SK-N-SH treated with all-trans-retinoic acid at 6 μM for 48 hours (cell line): ENCODE measurements at regions not wholly inside any gene's neighbourhood (a gene's known extent, or its start where the extent isn't known, plus 50 kb on each side); places are given as distances from the start of the nearest gene placed in this dataset.

Experiments
- ATAC-seq: fragments of 200-7000 bp; cut with Tn5 transposase; 3 replicates; pipeline ENCODE4 v1.9.1; 2020; ENCODE audit warnings: mild to moderate bottlenecking, moderate library complexity
- ARNTL ChIP-seq: fragments of 450-650 bp; formaldehyde crosslinking; IDR thresholded peaks from 2 replicates; pipeline ENCODE4 v1.5.0; 2020; ENCODE audit warnings: low read depth, mild to moderate bottlenecking, moderate library complexity, borderline replicate concordance
- BACH2 ChIP-seq: fragments of 250-450 bp; sonication (Bioruptor Pico); IDR thresholded peaks from 2 replicates; pipeline ENCODE4 v1.9.0; 2021; ENCODE audit warnings: mild to moderate bottlenecking, borderline replicate concordance
- CREB5 ChIP-seq: fragments of 250-450 bp; sonication (Bioruptor Pico); IDR thresholded peaks from 2 replicates; pipeline ENCODE4 v1.5.1; 2020; ENCODE audit warnings: low read depth, mild to moderate bottlenecking, moderate library complexity
- CSDC2 ChIP-seq: fragments of 250-450 bp; sonication (Bioruptor Pico); IDR thresholded peaks from 2 replicates; pipeline ENCODE4 v1.5.0; 2020; ENCODE audit warnings: mild to moderate bottlenecking, moderate library complexity
- CSRNP3 ChIP-seq: fragments of 250-450 bp; sonication (Bioruptor Pico); IDR thresholded peaks from 2 replicates; pipeline ENCODE4 v1.5.1; 2021; ENCODE audit warnings: mild to moderate bottlenecking, moderate library complexity
- ESRRG ChIP-seq: fragments of 250-450 bp; sonication (Bioruptor Pico); IDR thresholded peaks from 2 replicates; pipeline ENCODE4 v1.6.1; 2021; ENCODE audit warnings: mild to moderate bottlenecking
- GLIS3 ChIP-seq: fragments of 250-450 bp; sonication (Bioruptor Pico); IDR thresholded peaks from 2 replicates; pipeline ENCODE4 v1.5.0; 2020; ENCODE audit warnings: mild to moderate bottlenecking, moderate library complexity
- ISL1 ChIP-seq: fragments of 250-450 bp; sonication (Bioruptor Pico); IDR thresholded peaks from 2 replicates; pipeline ENCODE4 v2.1.2; 2022; ENCODE audit warnings: mild to moderate bottlenecking, moderate library complexity
- OSR1 ChIP-seq: fragments of 250-450 bp; sonication (Bioruptor Pico); IDR thresholded peaks from 2 replicates; pipeline ENCODE4 v1.8.0; 2022; ENCODE audit warnings: moderate library complexity, mild to moderate bottlenecking, inconsistent platforms
- PATZ1 ChIP-seq: fragments of 250-450 bp; sonication (Bioruptor Pico); IDR thresholded peaks from 2 replicates; pipeline ENCODE4 v1.8.0; 2020; ENCODE audit warnings: mild to moderate bottlenecking, moderate library complexity, borderline replicate concordance
- RARB ChIP-seq: fragments of 250-450 bp; sonication (Bioruptor Pico); IDR thresholded peaks from 2 replicates; pipeline ENCODE4 v1.8.0; 2021; ENCODE audit warnings: mild to moderate bottlenecking, moderate library complexity
- SNAI2 ChIP-seq: fragments of 250-450 bp; sonication (Bioruptor Pico); IDR thresholded peaks from 2 replicates; pipeline ENCODE4 v1.5.0; 2020; ENCODE audit warnings: mild to moderate bottlenecking, moderate library complexity
- TCF4 ChIP-seq: fragments of 250-450 bp; sonication (Bioruptor Pico); IDR thresholded peaks from 2 replicates; pipeline ENCODE4 v1.8.0; 2021; ENCODE audit warnings: mild to moderate bottlenecking, moderate library complexity, borderline replicate concordance
- TOX ChIP-seq: fragments of 250-450 bp; sonication (Bioruptor Pico); IDR thresholded peaks from 2 replicates; pipeline ENCODE4 v1.8.0; 2021; ENCODE audit warnings: mild to moderate bottlenecking, moderate library complexity, borderline replicate concordance
- TSHZ2 ChIP-seq: fragments of 250-450 bp; sonication (Bioruptor Pico); IDR thresholded peaks from 2 replicates; pipeline ENCODE4 v1.5.0; 2020; ENCODE audit warnings: mild to moderate bottlenecking, moderate library complexity
- ZC3H10 ChIP-seq: fragments of 250-450 bp; sonication (Bioruptor Pico); IDR thresholded peaks from 2 replicates; pipeline ENCODE4 v1.5.1; 2021; ENCODE audit warnings: mild to moderate bottlenecking, moderate library complexity
- ZFP3 ChIP-seq: fragments of 250-450 bp; sonication (Bioruptor Pico); IDR thresholded peaks from 2 replicates; pipeline ENCODE4 v1.5.0; 2020; ENCODE audit warnings: mild to moderate bottlenecking, moderate library complexity
- ZFP30 ChIP-seq: fragments of 450-650 bp; formaldehyde crosslinking; IDR thresholded peaks from 2 replicates; pipeline ENCODE4 v1.5.0; 2022; ENCODE audit warnings: mild to moderate bottlenecking, moderate library complexity
- ZNF565 ChIP-seq: fragments of 450-650 bp; formaldehyde crosslinking; conservative IDR thresholded peaks from 2 replicates; pipeline ENCODE4 v1.5.0; 2020; ENCODE audit warnings: low read depth, mild to moderate bottlenecking, moderate library complexity
- ZNF70 ChIP-seq: fragments of 450-650 bp; formaldehyde crosslinking; IDR thresholded peaks from 2 replicates; pipeline ENCODE4 v1.5.0; 2020; ENCODE audit warnings: mild to moderate bottlenecking, moderate library complexity
- ZNF8 ChIP-seq: fragments of 450-650 bp; formaldehyde crosslinking; IDR thresholded peaks from 2 replicates; pipeline ENCODE4 v1.5.0; 2020; ENCODE audit warnings: mild to moderate bottlenecking, moderate library complexity

GRCh38 chr11:70018816-70019215 lies 59.3 kb upstream of the ANO1 start:
- TF ChIP-seq CSDC2 (CRISPR knock-in tag) (no peak), ZNF8 (CRISPR knock-in tag) (no peak), TOX (no peak), TSHZ2 (CRISPR knock-in tag) (no peak), CREB5 (CRISPR knock-in tag) (no peak), ISL1 (CRISPR knock-in tag) (no peak), ARNTL (no peak), PATZ1 (CRISPR knock-in tag) (no peak), ZNF70 (CRISPR knock-in tag) (no peak), ESRRG (CRISPR knock-in tag) (no peak), RARB (no peak), ZFP30 (CRISPR knock-in tag) (no peak), OSR1 (no peak), TCF4 (CRISPR knock-in tag) (no peak), CSRNP3 (CRISPR knock-in tag) (no peak), GLIS3 (CRISPR knock-in tag) (no peak), SNAI2 (CRISPR knock-in tag) (no peak), ZFP3 (no peak), ZNF565 (CRISPR knock-in tag) (no peak)
- no peak for ATAC-seq

- TF ChIP-seq ZFP30 (CRISPR knock-in tag) (no peak), SNAI2 (CRISPR knock-in tag) (no peak), ESRRG (CRISPR knock-in tag) (no peak), ZC3H10 (CRISPR knock-in tag) (no peak), CSRNP3 (CRISPR knock-in tag) (no peak), OSR1 (no peak), BACH2 (CRISPR knock-in tag) (no peak), GLIS3 (CRISPR knock-in tag) (no peak), RARB (no peak), TOX (no peak), CREB5 (CRISPR knock-in tag) (no peak)
- no peak for ATAC-seq
These were observed 58.5 kb upstream of the ANO1 start for GRCh38 chr11:70019576-70020011.
